Hepatocyte (in vitro differentiated cells): ENCODE measurements at regions not wholly inside any gene's neighbourhood (a gene's known extent, or its start where the extent isn't known, plus 50 kb on each side); places are given as distances from the start of the nearest gene placed in this dataset.

ENCODE experiments used
- DNase-seq: peaks from one replicate; pipeline ENCODE4 v3.0.0-alpha.2; 2016; ENCODE audit warnings: low spot score
- H2AFZ ChIP-seq: fragments of 200-600 bp; sonication (generic); 2 replicates; pipeline ENCODE4 v1.6.0; 2016; ENCODE audit warnings: antibody characterized with exemption, mild to moderate bottlenecking
- H3K27ac ChIP-seq: fragments of 200-600 bp; sonication (generic); 2 replicates; pipeline ENCODE4 v1.5.1; 2016; ENCODE audit warnings: mild to moderate bottlenecking
- H3K27me3 ChIP-seq: fragments of 200-600 bp; sonication (generic); 2 replicates; pipeline ENCODE4 v1.6.1; 2016
- H3K36me3 ChIP-seq: fragments of 200-600 bp; sonication (generic); replicated peaks from 2 replicates; pipeline ENCODE4 v1.5.1; 2016; ENCODE audit warnings: low read depth; ENCODE audit not compliant: insufficient read depth
- H3K4me1 ChIP-seq: fragments of 200-600 bp; sonication (generic); 2 replicates; pipeline ENCODE4 v1.5.1; 2016; ENCODE audit warnings: mild to moderate bottlenecking, moderate library complexity; ENCODE audit not compliant: insufficient read depth
- H3K4me2 ChIP-seq: fragments of 200-600 bp; sonication (generic); 2 replicates; pipeline ENCODE4 v1.6.0; 2016
- H3K4me3 ChIP-seq: fragments of 200-600 bp; sonication (generic); 2 replicates; pipeline ENCODE4 v1.5.1; 2016; ENCODE audit warnings: mild to moderate bottlenecking
- H3K79me2 ChIP-seq: fragments of 200-600 bp; sonication (generic); 2 replicates; pipeline ENCODE4 v1.6.0; 2017; ENCODE audit warnings: mild to moderate bottlenecking
- H3K9me2 ChIP-seq: fragments of 200-600 bp; sonication (generic); replicated peaks from 2 replicates; pipeline ENCODE4 v1.6.0; 2017; ENCODE audit warnings: mild to moderate bottlenecking; ENCODE audit not compliant: insufficient read depth
- H3K9me3 ChIP-seq: fragments of 200-600 bp; sonication (generic); 2 replicates; pipeline ENCODE4 v1.5.1; 2016; ENCODE audit warnings: low read depth, mild to moderate bottlenecking
- H4K20me1 ChIP-seq: fragments of 200-600 bp; sonication (generic); 2 replicates; pipeline ENCODE4 v1.6.0; 2016; ENCODE audit warnings: mild to moderate bottlenecking; ENCODE audit not compliant: insufficient read depth, poor library complexity, severe bottlenecking
- EZH2 ChIP-seq: fragments of 200-600 bp; sonication (generic); IDR thresholded peaks from 2 replicates; pipeline ENCODE4 v1.6.1; 2016; ENCODE audit warnings: antibody characterized with exemption, mild to moderate bottlenecking, borderline replicate concordance
- EZH2phosphoT487 ChIP-seq: fragments of 200-600 bp; sonication (generic); IDR thresholded peaks from one replicate; pipeline ENCODE4 v1.6.1; 2018; ENCODE audit warnings: antibody characterized with exemption, mild to moderate bottlenecking, low read depth, moderate library complexity; ENCODE audit not compliant: unreplicated experiment, severe bottlenecking
- WGBS: methylation state at CpG from one replicate; pipeline ENCODE4 v1.1.6; 2016; ENCODE audit warnings: low lambda C conversion rate; ENCODE audit errors: missing lambda C conversion rate; 5-methylcytosine and 5-hydroxymethylcytosine counted together
- TF ChIP-seq, protein P1 (sequence below): fragments of 200-600 bp; sonication (generic); IDR thresholded peaks from 2 replicates; pipeline ENCODE4 v1.5.1; 2016; ENCODE audit warnings: antibody characterized with exemption, mild to moderate bottlenecking; ENCODE audit not compliant: poor library complexity

DNA sequence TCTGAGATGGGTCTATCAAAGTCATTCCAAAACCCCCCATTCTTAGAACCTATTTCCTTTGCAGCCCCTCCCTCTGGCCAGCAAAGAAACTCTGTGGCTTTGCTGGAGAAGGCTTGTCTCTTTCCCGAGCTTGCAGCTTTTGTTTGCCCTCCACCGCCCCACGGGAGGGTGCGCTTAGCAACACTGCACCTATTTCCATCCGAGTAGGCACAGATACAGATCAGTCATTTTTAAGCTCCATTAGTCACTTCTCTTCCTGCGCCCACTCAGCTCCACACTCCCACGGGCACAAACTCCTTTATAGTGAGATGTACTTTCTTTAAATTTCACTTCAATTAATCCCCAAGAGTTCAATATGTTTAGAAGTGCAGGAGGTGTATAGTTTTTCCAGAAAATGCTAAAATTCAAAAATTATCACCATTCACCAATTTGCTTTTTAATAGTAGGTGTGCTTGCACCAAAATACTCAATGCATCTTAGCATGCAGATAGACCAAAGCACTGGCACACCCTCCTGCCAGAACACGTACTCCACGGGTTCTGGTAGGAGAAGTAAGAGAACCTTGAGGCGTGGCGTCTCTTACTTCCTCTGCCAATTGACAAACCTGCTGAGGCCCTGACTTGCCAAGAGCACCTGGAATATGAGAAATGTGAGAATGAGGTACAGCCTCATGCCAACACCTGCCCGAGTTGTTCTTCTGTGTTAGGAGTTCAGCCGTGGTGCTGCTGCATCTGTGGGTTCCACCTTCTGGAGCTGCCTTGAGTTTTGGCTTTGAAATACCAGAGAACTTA lies 183.7 kb downstream of the TEX29 start:
- H3K27me3 ChIP-seq, result peaks cover 4% of the 10 kb centered on the region
- H3K79me2 ChIP-seq, result no peaks in the 10 kb centered on the region
- H3K4me2 ChIP-seq, result no peak overlapping the region
- WGBS, result 86% methylated on average over 13 of the region's 13 CpGs
- H3K4me1 ChIP-seq, result no peaks in the 10 kb centered on the region
- H4K20me1 ChIP-seq, result no peaks in the 10 kb centered on the region
- TF ChIP-seq EZH2, result no peak
- TF ChIP-seq EZH2phosphoT487, result no peak
- TF ChIP-seq, protein P1, sequence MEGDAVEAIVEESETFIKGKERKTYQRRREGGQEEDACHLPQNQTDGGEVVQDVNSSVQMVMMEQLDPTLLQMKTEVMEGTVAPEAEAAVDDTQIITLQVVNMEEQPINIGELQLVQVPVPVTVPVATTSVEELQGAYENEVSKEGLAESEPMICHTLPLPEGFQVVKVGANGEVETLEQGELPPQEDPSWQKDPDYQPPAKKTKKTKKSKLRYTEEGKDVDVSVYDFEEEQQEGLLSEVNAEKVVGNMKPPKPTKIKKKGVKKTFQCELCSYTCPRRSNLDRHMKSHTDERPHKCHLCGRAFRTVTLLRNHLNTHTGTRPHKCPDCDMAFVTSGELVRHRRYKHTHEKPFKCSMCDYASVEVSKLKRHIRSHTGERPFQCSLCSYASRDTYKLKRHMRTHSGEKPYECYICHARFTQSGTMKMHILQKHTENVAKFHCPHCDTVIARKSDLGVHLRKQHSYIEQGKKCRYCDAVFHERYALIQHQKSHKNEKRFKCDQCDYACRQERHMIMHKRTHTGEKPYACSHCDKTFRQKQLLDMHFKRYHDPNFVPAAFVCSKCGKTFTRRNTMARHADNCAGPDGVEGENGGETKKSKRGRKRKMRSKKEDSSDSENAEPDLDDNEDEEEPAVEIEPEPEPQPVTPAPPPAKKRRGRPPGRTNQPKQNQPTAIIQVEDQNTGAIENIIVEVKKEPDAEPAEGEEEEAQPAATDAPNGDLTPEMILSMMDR, result no peak
- H3K9me3 ChIP-seq, result no peaks in the 10 kb centered on the region
- H3K9me2 ChIP-seq, result no peaks in the 10 kb centered on the region
- no peak overlapping the region for H3K27ac ChIP-seq
- H3K36me3 ChIP-seq, result no peaks in the 10 kb centered on the region
- DNase-seq, result no peak
- no peak overlapping the region for H3K4me3 ChIP-seq
- H2AFZ ChIP-seq, result no peak overlapping the region

DNA sequence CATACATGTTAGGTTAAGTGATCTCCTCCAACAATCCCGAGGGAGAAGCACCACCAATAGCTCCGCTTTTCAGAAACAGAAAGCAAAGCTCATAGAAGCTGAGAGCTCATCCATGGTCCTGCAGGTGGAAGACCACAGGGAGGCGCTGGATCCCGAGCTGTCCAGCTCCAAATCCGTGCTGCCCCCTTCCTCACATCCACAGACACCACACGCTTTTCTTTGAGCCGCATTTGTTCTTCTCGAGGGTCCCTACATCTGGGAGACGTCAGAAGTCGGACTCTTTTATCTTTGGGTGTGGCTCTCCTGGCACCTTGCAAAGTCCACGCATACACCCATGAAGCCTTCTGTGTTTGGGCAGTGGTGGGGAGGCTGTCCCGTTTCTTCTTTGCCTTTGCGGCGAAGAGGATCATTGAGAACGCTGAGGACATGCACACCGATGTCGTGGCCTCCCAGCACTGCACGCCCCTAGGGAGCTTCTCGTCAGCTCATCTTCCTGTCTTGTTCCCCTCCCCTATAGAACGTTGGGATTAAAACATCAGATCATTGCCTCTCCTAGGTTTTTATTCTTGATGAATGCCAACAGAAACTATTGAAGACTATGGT lies 184.8 kb downstream of the TEX29 start:
- Histone ChIP-seq H3K9me3 (no peaks in the 10 kb centered on the region), H3K4me2 (no peak overlapping the region), H3K4me3 (no peak overlapping the region), H3K27ac (no peak overlapping the region), H3K36me3 (no peaks in the 10 kb centered on the region), H3K9me2 (no peaks in the 10 kb centered on the region), H2AFZ (no peak overlapping the region), H4K20me1 (no peaks in the 10 kb centered on the region), H3K27me3 (peaks cover 4% of the 10 kb centered on the region), H3K79me2 (no peaks in the 10 kb centered on the region), H3K4me1 (no peaks in the 10 kb centered on the region)
- DNase-seq, result no peak
- WGBS, result 45% methylated on average over 20 of the region's 20 CpGs
- TF ChIP-seq, protein P1, result peak; percentile 31
- TF ChIP-seq EZH2 (no peak), EZH2phosphoT487 (no peak)

DNA sequence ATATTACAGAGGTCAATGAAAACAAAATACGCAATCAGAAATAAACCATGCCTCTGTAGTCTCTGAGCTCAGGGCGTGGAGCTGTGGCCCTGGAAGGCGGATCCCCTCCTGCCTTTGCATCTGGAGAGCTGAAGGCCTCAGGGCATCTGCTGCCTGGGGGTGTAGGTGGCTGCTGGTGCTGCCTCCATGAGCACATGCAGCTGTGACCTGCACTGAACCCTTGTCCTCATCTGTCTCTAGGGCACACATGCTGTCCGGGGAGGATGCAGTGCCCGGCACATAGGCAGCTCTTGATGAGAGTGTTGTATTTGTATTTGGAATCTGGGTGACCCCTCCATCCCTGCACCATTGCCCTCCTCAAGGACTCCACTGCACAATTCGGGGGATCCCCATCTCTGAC lies 185.7 kb downstream of the TEX29 start:
- no peaks in the 10 kb centered on the region for H3K9me2 ChIP-seq
- peaks cover 4% of the 10 kb centered on the region for H3K27me3 ChIP-seq
- H4K20me1 ChIP-seq, result no peaks in the 10 kb centered on the region
- no peak overlapping the region for H3K4me2 ChIP-seq
- H3K27ac ChIP-seq, result no peak overlapping the region
- H3K4me3 ChIP-seq, result no peak overlapping the region
- no peaks in the 10 kb centered on the region for H3K79me2 ChIP-seq
- no peak for DNase-seq
- TF ChIP-seq, protein P1, result no peak
- TF ChIP-seq EZH2 (no peak), EZH2phosphoT487 (no peak)
- WGBS, result 86% methylated on average over 6 of the region's 6 CpGs
- no peak overlapping the region for H2AFZ ChIP-seq
- H3K36me3 ChIP-seq, result no peaks in the 10 kb centered on the region
- H3K4me1 ChIP-seq, result no peaks in the 10 kb centered on the region
- no peaks in the 10 kb centered on the region for H3K9me3 ChIP-seq
